K562 (cell line): ENCODE measurements at regions not wholly inside any gene's neighbourhood (a gene's known extent, or its start where the extent isn't known, plus 50 kb on each side); places are given as distances from the start of the nearest gene placed in this dataset.

Experiments
- ATAC-seq: fragments of 200-7000 bp; cut with Tn5 transposase; 3 replicates; pipeline ENCODE4 v1.9.1; 2020; ENCODE audit warnings: moderate library complexity
- BruUV-seq: library from RNA; stranded (reverse); fragments of 400-500 nt; replicated peaks from 2 replicates; lab custom pipeline; 2021; lab: Mats Ljungman, UMichigan
- CTCF ChIA-PET: fragments of 300-600 bp; formaldehyde crosslinking; extraction: SDS; loops from one replicate; lab custom pipeline; 2021; ENCODE audit warnings: low intra/inter-chr PET ratio; lab: Yijun Ruan, JAX
- POLR2A ChIA-PET: fragments of 300-600, 350-650 bp; sonication (Branson Sonifier 250); formaldehyde crosslinking; extraction: SDS; loops from one replicate; lab custom pipeline; 2021; ENCODE audit warnings: antibody characterized with exemption, inconsistent platforms; lab: Yijun Ruan, JAX
- DNase-seq, 4 experiments: peaks; one replicate each; pipeline versions ENCODE4 v3.0.0 to v3.0.0-alpha.2; 2011 to 2018; ENCODE audit warnings: low spot score in 3 of 4, mixed read lengths in 3 of 4; ENCODE audit errors: extremely low read depth in 1 of 4
- FAIRE-seq: peaks from 2 replicates; lab custom pipeline; 2011; peaks lifted over from hg19 to GRCh38; lab: Jason Lieb, UNC
- H2AFZ ChIP-seq: 2 replicates; pipeline ENCODE4 v1.6.0; 2011; ENCODE audit warnings: low read depth, low read length, control low read depth, inconsistent platforms
- H3K27ac ChIP-seq: fragments of 200-600 bp; 3 replicates; pipeline ENCODE4 v1.8.0; 2011; ENCODE audit warnings: low read depth, mild to moderate bottlenecking, control low read depth, inconsistent platforms, low read length, moderate library complexity, mixed read lengths; ENCODE audit errors: extremely low read depth
- H3K27me3 ChIP-seq, 2 experiments: fragments of 300-600 bp in 1 of 2; 2 replicates in 1 of 2; 3 replicates in 1 of 2; pipeline versions ENCODE4 v1.6.0 to v1.8.0; 2011; ENCODE audit warnings: inconsistent platforms in 2 of 2, low read length in 2 of 2, mild to moderate bottlenecking in 1 of 2, mixed read lengths in 1 of 2, moderate library complexity in 1 of 2; ENCODE audit not compliant: control insufficient read depth in 2 of 2, insufficient read depth in 2 of 2
- H3K36me3 ChIP-seq: fragments of 300-600 bp; 3 replicates; pipeline ENCODE4 v1.8.0; 2011; ENCODE audit warnings: mild to moderate bottlenecking, low read length, inconsistent platforms; ENCODE audit not compliant: control insufficient read depth, insufficient read depth
- H3K4me1 ChIP-seq, 2 experiments: fragments of 200-600 bp in 1 of 2; replicated peaks in 1 of 2; 2 replicates in 1 of 2; 3 replicates in 1 of 2; pipeline versions ENCODE4 v1.5.1 to v1.8.0; 2011; ENCODE audit warnings: inconsistent platforms in 2 of 2, low read length in 2 of 2, mild to moderate bottlenecking in 1 of 2, mixed read lengths in 1 of 2, moderate library complexity in 1 of 2; ENCODE audit not compliant: control insufficient read depth in 2 of 2, insufficient read depth in 2 of 2
- H3K4me2 ChIP-seq: 2 replicates; pipeline ENCODE4 v1.6.1; 2011; ENCODE audit warnings: low read length, control low read depth, inconsistent platforms, mixed read lengths; ENCODE audit not compliant: insufficient read depth
- H3K4me3 ChIP-seq: fragments of 200-600 bp; sonication (generic), shearing (Covaris generic); 2 replicates; pipeline ENCODE4 v1.5.1; 2016; ENCODE audit warnings: control low read depth, inconsistent platforms
- H3K79me2 ChIP-seq: fragments of 200-600 bp; 3 replicates; pipeline ENCODE4 v1.8.0; 2011; ENCODE audit warnings: low read length, inconsistent platforms; ENCODE audit not compliant: control insufficient read depth, insufficient read depth
- H3K9ac ChIP-seq, 2 experiments: 2 replicates each; pipeline versions ENCODE4 v1.6.0 to v1.6.1; 2011; ENCODE audit warnings: low read depth in 2 of 2, low read length in 2 of 2, control low read depth in 1 of 2, inconsistent platforms in 1 of 2, mild to moderate bottlenecking in 1 of 2, mixed read lengths in 1 of 2; ENCODE audit not compliant: insufficient read depth in 1 of 2
- H3K9me1 ChIP-seq: one replicate; pipeline ENCODE4 v1.6.0; 2011; ENCODE audit warnings: inconsistent platforms, mild to moderate bottlenecking, low read length, moderate library complexity; ENCODE audit not compliant: control insufficient read depth, insufficient read depth
- H3K9me3 ChIP-seq: replicated peaks from 2 replicates; pipeline ENCODE4 v1.5.1; 2011; ENCODE audit warnings: low read depth, low read length, inconsistent platforms; ENCODE audit not compliant: control insufficient read depth, insufficient read depth
- H4K20me1 ChIP-seq: replicated peaks from 2 replicates; pipeline ENCODE4 v1.6.1; 2011; ENCODE audit warnings: low read length, inconsistent platforms, mixed read lengths; ENCODE audit not compliant: control insufficient read depth, insufficient read depth
- BCLAF1 ChIP-seq, 2 experiments: fragments of 450-650 bp in 1 of 2; IDR thresholded peaks; 2 replicates each; pipeline ENCODE4 v1.6.1; 2011 to 2017; ENCODE audit warnings: low read depth in 2 of 2, antibody characterized with exemption in 1 of 2, borderline replicate concordance in 1 of 2, low read length in 1 of 2, mild to moderate bottlenecking in 1 of 2, mixed read lengths in 1 of 2; ENCODE audit not compliant: control insufficient read depth in 1 of 2
- CREB5 ChIP-seq: fragments of 250-450 bp; sonication (Bioruptor Pico); IDR thresholded peaks from 2 replicates; pipeline ENCODE4 v1.5.0; 2020; ENCODE audit warnings: mild to moderate bottlenecking
- RHOXF2B ChIP-seq: fragments of 250-450 bp; sonication (Bioruptor Pico); conservative IDR thresholded peaks from 2 replicates; pipeline ENCODE4 v1.5.1; 2021
- SPI1 ChIP-seq: IDR thresholded peaks from 2 replicates; pipeline ENCODE4 v1.6.1; 2011; ENCODE audit warnings: low read depth, low read length, control low read depth, borderline replicate concordance
- ZNF140 ChIP-seq: fragments of 250-450 bp; sonication (Bioruptor Pico); IDR thresholded peaks from 2 replicates; pipeline ENCODE4 v1.8.0; 2021; ENCODE audit warnings: moderate library complexity, mild to moderate bottlenecking, inconsistent platforms
- WGBS: fragments of 100-300 bp; shearing (Covaris generic); methylation state at CpG from one replicate; pipeline ENCODE4 v1.1.6; 2016; ENCODE audit warnings: low coverage, mixed read lengths; ENCODE audit not compliant: insufficient coverage; ENCODE audit errors: missing lambda C conversion rate; 5-methylcytosine and 5-hydroxymethylcytosine counted together
- in situ Hi-C: fragments of 300-500 bp; cut with MboI; formaldehyde crosslinking; loops from 4 replicates; pipeline ENCODE4 v1.15.0; 2018; ENCODE audit warnings: inconsistent platforms, mixed read lengths
- intact Hi-C: fragments of 100-400 bp; cut with micrococcal nuclease; formaldehyde crosslinking; loops from 2 replicates; pipeline ENCODE4 v1.14.2; 2022

DNA sequence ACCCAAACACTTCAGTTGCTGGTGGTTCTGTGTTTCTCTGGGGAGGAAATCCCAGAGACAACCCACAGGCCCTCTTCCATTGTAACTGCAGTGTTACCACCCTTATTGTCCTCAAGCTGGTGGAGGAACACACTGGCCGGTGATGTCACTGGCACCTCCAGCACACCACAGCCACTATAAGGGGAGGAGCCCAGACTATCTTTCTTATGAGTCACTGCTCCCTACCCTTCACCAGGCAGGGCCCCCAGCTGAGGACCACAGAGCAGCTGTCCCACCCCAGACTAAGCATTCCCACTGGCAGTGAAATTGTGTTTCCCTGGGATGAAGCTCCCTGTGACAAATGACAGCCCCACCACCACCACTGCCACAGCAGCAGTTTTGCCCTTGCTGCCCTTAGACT, 171.8 kb upstream of the FGF16 start:
- no CpG with 5 or more reads among the region's 1 CpG for WGBS
- no peak for ATAC-seq
- no peak overlapping the region for H3K9ac ChIP-seq
- no peak overlapping the region for H2AFZ ChIP-seq
- no peaks in the 10 kb centered on the region for H3K36me3 ChIP-seq
- no peaks in the 10 kb centered on the region for H3K79me2 ChIP-seq
- DNase-seq, result no peak
- no peaks in the 10 kb centered on the region for H4K20me1 ChIP-seq
- intact Hi-C loops, result no loop called here
- H3K27ac ChIP-seq, result no peak overlapping the region
- TF ChIP-seq ZNF140 (no peak), RHOXF2B (CRISPR knock-in tag) (no peak), CREB5 (no peak), BCLAF1 (IDR thresholded peaks at IDR 0.05; ENCODE audit: borderline replicate concordance in 1 of 2, control insufficient read depth in 1 of 2, low read depth in 2 of 2, low read length in 1 of 2) (no peak), SPI1 (no peak)
- H3K4me3 ChIP-seq, result no peak overlapping the region
- CTCF ChIA-PET, result no interaction called here
- no peak overlapping the region for H3K4me2 ChIP-seq
- H3K27me3 ChIP-seq, result no peaks in the 10 kb centered on the region
- H3K4me1 ChIP-seq, result no peaks in the 10 kb centered on the region
- no TSS peak for BruUV-seq
- no peak for FAIRE-seq
- in situ Hi-C loops, result no loop called here
- H3K9me3 ChIP-seq, result no peaks in the 10 kb centered on the region
- POLR2A ChIA-PET, result no interaction called here
- no peaks in the 10 kb centered on the region for H3K9me1 ChIP-seq
